Erythroblast (primary cell): ENCODE measurements at regions not wholly inside any gene's neighbourhood (a gene's known extent, or its start where the extent isn't known, plus 50 kb on each side); places are given as distances from the start of the nearest gene placed in this dataset.

Experiments
- GATA1 ChIP-seq: IDR thresholded peaks from 2 replicates; pipeline ENCODE4 v1.6.1; 2011; ENCODE audit warnings: low read depth, mild to moderate bottlenecking, control low read depth, low read length, moderate library complexity
- POLR2A ChIP-seq: IDR thresholded peaks from 2 replicates; pipeline ENCODE4 v1.6.1; 2011; ENCODE audit warnings: mild to moderate bottlenecking, low read length

DNA sequence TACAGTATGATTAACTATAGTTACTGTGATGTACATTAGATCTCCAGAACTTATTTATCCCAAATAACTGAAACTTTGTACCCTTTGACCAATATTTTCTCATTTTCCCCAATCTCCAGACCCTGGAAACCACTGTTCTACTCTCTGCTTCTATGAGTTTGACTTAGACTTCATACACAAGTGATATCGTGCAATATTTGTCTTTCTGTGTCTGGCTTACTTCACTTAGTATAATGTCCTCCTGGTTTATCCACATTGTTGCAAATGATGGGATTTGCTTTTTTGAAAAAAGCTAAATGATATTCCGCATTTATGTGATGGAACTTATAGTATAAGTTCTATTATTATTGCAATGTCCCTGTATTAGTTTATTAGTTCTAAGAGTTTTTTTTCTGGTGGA lies 81.8 kb upstream of the SOD3 start:
- TF ChIP-seq POLR2A (no peak), GATA1 (no peak)
